ENCODE measurements at regions not wholly inside any gene's neighbourhood (a gene's known extent, or its start where the extent isn't known, plus 50 kb on each side); places are given as distances from the start of the nearest gene placed in this dataset.

GRCh38 chr13:22111152-22111783 lies 440.4 kb downstream of the FGF9 start:
- DNase-seq (no peak), ATAC-seq (no peak)
- Histone ChIP-seq H3K36me3 (no peaks in the 10 kb centered on the region), H3K9me3 (no peaks in the 10 kb centered on the region), H3K27ac (no peak overlapping the region), H3K27me3 (no peaks in the 10 kb centered on the region), H3K4me1 (no peaks in the 10 kb centered on the region), H3K4me3 (no peak overlapping the region)
- intact Hi-C loops (cut with DNase I; ENCODE audit: low total_unique reads) (no loop called here), in situ Hi-C loops (cut with MboI; ENCODE audit: low sequenced_read_pairs in 4 of 4) (no loop called here)
- TF ChIP-seq CTCF (IDR thresholded peaks at IDR 0.05 in 4 of 5, conservative IDR thresholded peaks at IDR 0.05 in 1 of 5), result no peak
- no peak for TF ChIP-seq POLR2A (IDR thresholded peaks at IDR 0.05)

GRCh38 chr13:22111961-22112360 lies 441.1 kb downstream of the FGF9 start:
- no peaks in the 10 kb centered on the region for H3K27me3 ChIP-seq
- no peak for ATAC-seq
- H3K4me1 ChIP-seq, result no peaks in the 10 kb centered on the region
- in situ Hi-C loops (cut with MboI; ENCODE audit: low sequenced_read_pairs in 4 of 4) (no loop called here), intact Hi-C loops (cut with DNase I; ENCODE audit: low total_unique reads) (no loop called here)
- no peak overlapping the region for H3K27ac ChIP-seq
- H3K36me3 ChIP-seq, result no peaks in the 10 kb centered on the region
- H3K9me3 ChIP-seq, result no peaks in the 10 kb centered on the region
- no peak overlapping the region for H3K4me3 ChIP-seq
- DNase-seq, result no peak
- TF ChIP-seq POLR2A (IDR thresholded peaks at IDR 0.05), result no peak
- TF ChIP-seq CTCF (IDR thresholded peaks at IDR 0.05 in 4 of 5, conservative IDR thresholded peaks at IDR 0.05 in 1 of 5), result no peak

GRCh38 chr13:22112956-22113745 lies 442.3 kb downstream of the FGF9 start:
- ATAC-seq, result no peak

GRCh38 chr13:22114630-22115311 lies 443.9 kb downstream of the FGF9 start:
- H3K27ac ChIP-seq, result no peak overlapping the region
- intact Hi-C loops (cut with DNase I; ENCODE audit: low total_unique reads), result no loop called here
- no peaks in the 10 kb centered on the region for H3K27me3 ChIP-seq
- ATAC-seq, result peak in 1 of 2 donors; percentile 23
- H3K9me3 ChIP-seq, result no peaks in the 10 kb centered on the region
- no peaks in the 10 kb centered on the region for H3K4me1 ChIP-seq
- TF ChIP-seq POLR2A (IDR thresholded peaks at IDR 0.05) (no peak), CTCF (IDR thresholded peaks at IDR 0.05 in 4 of 5, conservative IDR thresholded peaks at IDR 0.05 in 1 of 5) (no peak)
- peak in 1 of 2 donors; percentile 13 for DNase-seq
- in situ Hi-C loops (cut with MboI; ENCODE audit: low sequenced_read_pairs in 4 of 4), result no loop called here
- no peaks in the 10 kb centered on the region for H3K36me3 ChIP-seq
- no peak overlapping the region for H3K4me3 ChIP-seq

More at GRCh38 chr13:22112956-22113745, 442.3 kb downstream of the FGF9 start:
- Histone ChIP-seq H3K9me3 (no peaks in the 10 kb centered on the region), H3K4me3 (no peak overlapping the region), H3K4me1 (no peaks in the 10 kb centered on the region), H3K27me3 (no peaks in the 10 kb centered on the region), H3K27ac (no peak overlapping the region), H3K36me3 (no peaks in the 10 kb centered on the region)
- no peak for DNase-seq
- no peak for TF ChIP-seq CTCF (IDR thresholded peaks at IDR 0.05 in 4 of 5, conservative IDR thresholded peaks at IDR 0.05 in 1 of 5)
- no peak for TF ChIP-seq POLR2A (IDR thresholded peaks at IDR 0.05)
- in situ Hi-C loops (cut with MboI; ENCODE audit: low sequenced_read_pairs in 4 of 4) (no loop called here), intact Hi-C loops (cut with DNase I; ENCODE audit: low total_unique reads) (no loop called here)

Data from gastrocnemius medialis (tissue), 4 donors.